Prostate gland (tissue), 2 donors: ENCODE measurements at regions not wholly inside any gene's neighbourhood (a gene's known extent, or its start where the extent isn't known, plus 50 kb on each side); places are given as distances from the start of the nearest gene placed in this dataset.

ENCODE experiments used
- DNase-seq: peaks from one replicate; pipeline ENCODE4 v3.0.0-alpha.2; 2019; ENCODE audit warnings: low spot score
- H3K27ac ChIP-seq, 2 donors: fragments of 200-600 bp; sonication (generic); 2 replicates each; pipeline ENCODE4 v1.5.1; 2017 to 2019
- H3K27me3 ChIP-seq: fragments of 200-600 bp; sonication (generic); replicated peaks from 2 replicates; pipeline ENCODE4 v1.5.1; 2019; ENCODE audit not compliant: insufficient read depth
- H3K36me3 ChIP-seq, 2 donors: fragments of 200-600 bp; sonication (generic); 1 replicate in 1 of 2; 2 replicates in 1 of 2; pipeline versions ENCODE4 v1.5.1 to v1.8.1; 2017 to 2019
- H3K4me1 ChIP-seq: fragments of 200-600 bp; sonication (generic); replicated peaks from 2 replicates; pipeline ENCODE4 v1.5.1; 2019
- H3K4me3 ChIP-seq, 2 donors: fragments of 200-600 bp; sonication (generic); 2 replicates each; pipeline ENCODE4 v1.5.1; 2017 to 2019
- H3K9me3 ChIP-seq: fragments of 200-600 bp; sonication (generic); 2 replicates; pipeline ENCODE4 v1.5.1; 2017
- CTCF ChIP-seq, 4 experiments: fragments of 200-600 bp in 2 of 4; fragments of 450-650 bp in 2 of 4; sonication (generic) in 2 of 4; IDR thresholded peaks; 1 replicate in 3 of 4; 2 replicates in 1 of 4; pipeline ENCODE4 v1.5.1; 2016 to 2019; ENCODE audit warnings: antibody characterized with exemption in 4 of 4, mild to moderate bottlenecking in 2 of 4, moderate library complexity in 2 of 4
- POLR2A ChIP-seq: fragments of 450-650 bp; IDR thresholded peaks from one replicate; pipeline ENCODE4 v1.6.1; 2016; ENCODE audit warnings: antibody characterized with exemption, mild to moderate bottlenecking
- POLR2AphosphoS5 ChIP-seq: sonication (generic); formaldehyde crosslinking; IDR thresholded peaks from one replicate; pipeline ENCODE4 v1.6.1; 2017; ENCODE audit warnings: antibody characterized with exemption
- WGBS: methylation state at CpG from one replicate; pipeline ENCODE4 v1.1.5; 2018; 5-methylcytosine and 5-hydroxymethylcytosine counted together
- intact Hi-C: fragments of 100-400 bp; cut with DNase I; formaldehyde crosslinking; loops from one replicate; pipeline ENCODE4 v1.14.2; 2022

- H3K27me3 ChIP-seq = no peaks in the 10 kb centered on the region
- no peak for TF ChIP-seq CTCF (IDR thresholded peaks at IDR 0.05)
- TF ChIP-seq POLR2AphosphoS5 = no peak
- no peak for TF ChIP-seq POLR2A
- H3K36me3 ChIP-seq = no peaks in the 10 kb centered on the region
- H3K4me1 ChIP-seq = no peaks in the 10 kb centered on the region
- WGBS = 97% methylated on average over 5 of the region's 5 CpGs
- H3K27ac ChIP-seq = no peak overlapping the region
- intact Hi-C loops = no loop called here
- DNase-seq = no peak
- H3K9me3 ChIP-seq = no peaks in the 10 kb centered on the region
- H3K4me3 ChIP-seq = no peak overlapping the region
Measured at GRCh38 chr9:108511307-108511706, 344.5 kb downstream of the ACTL7B start.

GRCh38 chr9:108496846-108497245 lies 358.9 kb downstream of the ACTL7B start:
- intact Hi-C loops = no loop called here
- DNase-seq = no peak
- H3K4me1 ChIP-seq = no peaks in the 10 kb centered on the region
- no peak for TF ChIP-seq POLR2A
- TF ChIP-seq POLR2AphosphoS5 = no peak
- TF ChIP-seq CTCF (IDR thresholded peaks at IDR 0.05) = no peak
- H3K27me3 ChIP-seq = no peaks in the 10 kb centered on the region
- no peaks in the 10 kb centered on the region for H3K9me3 ChIP-seq
- no peaks in the 10 kb centered on the region for H3K36me3 ChIP-seq
- WGBS = 90% methylated on average over 4 of the region's 4 CpGs
- no peak overlapping the region for H3K27ac ChIP-seq
- H3K4me3 ChIP-seq = no peak overlapping the region

- no peaks in the 10 kb centered on the region for H3K4me1 ChIP-seq
- DNase-seq = no peak
- intact Hi-C loops = no loop called here
- no peaks in the 10 kb centered on the region for H3K9me3 ChIP-seq
- H3K36me3 ChIP-seq = no peaks in the 10 kb centered on the region
- no peak overlapping the region for H3K27ac ChIP-seq
- H3K27me3 ChIP-seq = no peaks in the 10 kb centered on the region
- TF ChIP-seq POLR2A (no peak), POLR2AphosphoS5 (no peak), CTCF (IDR thresholded peaks at IDR 0.05) (no peak)
- WGBS = 59% methylated on average over 1 of the region's 1 CpG
- no peak overlapping the region for H3K4me3 ChIP-seq
Measured at GRCh38 chr9:108489567-108489966, 366.2 kb downstream of the ACTL7B start.

GRCh38 chr9:108486831-108487230 lies 369.0 kb downstream of the ACTL7B start:
- TF ChIP-seq CTCF (IDR thresholded peaks at IDR 0.05) (no peak), POLR2A (no peak), POLR2AphosphoS5 (no peak)
- WGBS = 64% methylated on average over 2 of the region's 2 CpGs
- H3K4me1 ChIP-seq = no peaks in the 10 kb centered on the region
- no peaks in the 10 kb centered on the region for H3K9me3 ChIP-seq
- no peak for DNase-seq
- intact Hi-C loops = no loop called here
- H3K27me3 ChIP-seq = no peaks in the 10 kb centered on the region
- no peaks in the 10 kb centered on the region for H3K36me3 ChIP-seq
- no peak overlapping the region for H3K27ac ChIP-seq
- no peak overlapping the region for H3K4me3 ChIP-seq

GRCh38 chr9:108484468-108484867 lies 371.3 kb downstream of the ACTL7B start:
- no peaks in the 10 kb centered on the region for H3K9me3 ChIP-seq
- H3K4me3 ChIP-seq = no peak overlapping the region
- H3K27me3 ChIP-seq = no peaks in the 10 kb centered on the region
- intact Hi-C loops = no loop called here
- DNase-seq = no peak
- H3K36me3 ChIP-seq = no peaks in the 10 kb centered on the region
- no peak for TF ChIP-seq POLR2AphosphoS5
- no peak for TF ChIP-seq CTCF (IDR thresholded peaks at IDR 0.05)
- no peak for TF ChIP-seq POLR2A
- H3K4me1 ChIP-seq = no peaks in the 10 kb centered on the region
- H3K27ac ChIP-seq = no peak overlapping the region
- 78% methylated on average over 1 of the region's 1 CpG for WGBS
